ENCODE measurements at regions not wholly inside any gene's neighbourhood (a gene's known extent, or its start where the extent isn't known, plus 50 kb on each side); places are given as distances from the start of the nearest gene placed in this dataset.
"Not testable (repeated sequence)": the region's sequence is repeated elsewhere in the genome, so short reads cannot be mapped to it uniquely, and the experiment has no call there.

DNA sequence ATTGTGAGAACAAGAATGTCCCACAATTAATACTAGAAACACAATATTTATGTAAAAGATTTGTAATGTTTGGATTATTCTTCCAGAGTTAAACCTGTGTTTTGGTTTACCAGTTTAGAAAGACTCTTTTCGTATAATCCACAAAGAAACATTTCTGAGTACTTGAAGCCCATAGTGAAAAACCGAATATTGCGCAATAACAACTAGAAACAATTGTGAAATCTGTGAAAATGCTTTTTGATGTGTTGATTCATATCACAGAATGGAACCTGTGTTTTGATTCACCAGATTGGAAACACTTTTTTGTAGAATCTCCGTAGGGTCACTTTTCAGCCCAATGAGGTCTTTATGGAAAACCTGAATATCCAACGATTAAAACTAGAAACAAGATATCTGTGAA is 386.2 kb downstream of the PRDM9 start:
- no peaks in the 10 kb centered on the region for H3K27me3 ChIP-seq (ENCODE audit: insufficient read depth, poor library complexity, severe bottlenecking)

DNA sequence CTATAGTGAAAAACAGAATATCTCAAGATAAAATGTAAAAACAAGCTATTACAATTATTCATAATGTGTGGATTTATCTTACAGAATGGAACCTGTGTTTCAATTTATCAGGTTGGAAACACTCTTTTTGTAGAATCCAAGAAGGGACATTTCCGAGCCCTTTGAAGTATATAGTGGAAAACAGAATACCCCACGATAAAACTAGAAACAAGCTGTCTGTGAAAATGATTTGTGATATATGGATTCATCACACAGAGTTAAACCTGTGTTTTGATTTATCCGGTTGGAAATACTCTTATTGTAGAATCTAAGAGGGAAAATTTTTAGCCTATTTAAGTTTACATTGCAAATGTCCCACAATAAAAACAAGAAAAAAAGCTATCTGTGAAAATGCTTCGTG is 388.2 kb downstream of the PRDM9 start:
- no peak for DNase-seq (ENCODE audit: low read depth in 1 of 2, low spot score in 1 of 2)
- no peak overlapping the region for H3K27ac ChIP-seq (replicated peaks)
- no peaks in the 10 kb centered on the region for H3K27me3 ChIP-seq (ENCODE audit: insufficient read depth, poor library complexity, severe bottlenecking)
- TF ChIP-seq GABPA (IDR thresholded peaks at IDR 0.05; ENCODE audit: low read depth) (no peak), SPI1 (IDR thresholded peaks at IDR 0.05; ENCODE audit: borderline replicate concordance, low read depth) (no peak), POLR2AphosphoS5 (IDR thresholded peaks at IDR 0.05; ENCODE audit: low read depth) (no peak)
- TF ChIP-seq, protein P1, sequence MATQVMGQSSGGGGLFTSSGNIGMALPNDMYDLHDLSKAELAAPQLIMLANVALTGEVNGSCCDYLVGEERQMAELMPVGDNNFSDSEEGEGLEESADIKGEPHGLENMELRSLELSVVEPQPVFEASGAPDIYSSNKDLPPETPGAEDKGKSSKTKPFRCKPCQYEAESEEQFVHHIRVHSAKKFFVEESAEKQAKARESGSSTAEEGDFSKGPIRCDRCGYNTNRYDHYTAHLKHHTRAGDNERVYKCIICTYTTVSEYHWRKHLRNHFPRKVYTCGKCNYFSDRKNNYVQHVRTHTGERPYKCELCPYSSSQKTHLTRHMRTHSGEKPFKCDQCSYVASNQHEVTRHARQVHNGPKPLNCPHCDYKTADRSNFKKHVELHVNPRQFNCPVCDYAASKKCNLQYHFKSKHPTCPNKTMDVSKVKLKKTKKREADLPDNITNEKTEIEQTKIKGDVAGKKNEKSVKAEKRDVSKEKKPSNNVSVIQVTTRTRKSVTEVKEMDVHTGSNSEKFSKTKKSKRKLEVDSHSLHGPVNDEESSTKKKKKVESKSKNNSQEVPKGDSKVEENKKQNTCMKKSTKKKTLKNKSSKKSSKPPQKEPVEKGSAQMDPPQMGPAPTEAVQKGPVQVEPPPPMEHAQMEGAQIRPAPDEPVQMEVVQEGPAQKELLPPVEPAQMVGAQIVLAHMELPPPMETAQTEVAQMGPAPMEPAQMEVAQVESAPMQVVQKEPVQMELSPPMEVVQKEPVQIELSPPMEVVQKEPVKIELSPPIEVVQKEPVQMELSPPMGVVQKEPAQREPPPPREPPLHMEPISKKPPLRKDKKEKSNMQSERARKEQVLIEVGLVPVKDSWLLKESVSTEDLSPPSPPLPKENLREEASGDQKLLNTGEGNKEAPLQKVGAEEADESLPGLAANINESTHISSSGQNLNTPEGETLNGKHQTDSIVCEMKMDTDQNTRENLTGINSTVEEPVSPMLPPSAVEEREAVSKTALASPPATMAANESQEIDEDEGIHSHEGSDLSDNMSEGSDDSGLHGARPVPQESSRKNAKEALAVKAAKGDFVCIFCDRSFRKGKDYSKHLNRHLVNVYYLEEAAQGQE (IDR thresholded peaks at IDR 0.05; ENCODE audit: insufficient replicate concordance, low read depth), result no peak
- TF ChIP-seq, protein P2, sequence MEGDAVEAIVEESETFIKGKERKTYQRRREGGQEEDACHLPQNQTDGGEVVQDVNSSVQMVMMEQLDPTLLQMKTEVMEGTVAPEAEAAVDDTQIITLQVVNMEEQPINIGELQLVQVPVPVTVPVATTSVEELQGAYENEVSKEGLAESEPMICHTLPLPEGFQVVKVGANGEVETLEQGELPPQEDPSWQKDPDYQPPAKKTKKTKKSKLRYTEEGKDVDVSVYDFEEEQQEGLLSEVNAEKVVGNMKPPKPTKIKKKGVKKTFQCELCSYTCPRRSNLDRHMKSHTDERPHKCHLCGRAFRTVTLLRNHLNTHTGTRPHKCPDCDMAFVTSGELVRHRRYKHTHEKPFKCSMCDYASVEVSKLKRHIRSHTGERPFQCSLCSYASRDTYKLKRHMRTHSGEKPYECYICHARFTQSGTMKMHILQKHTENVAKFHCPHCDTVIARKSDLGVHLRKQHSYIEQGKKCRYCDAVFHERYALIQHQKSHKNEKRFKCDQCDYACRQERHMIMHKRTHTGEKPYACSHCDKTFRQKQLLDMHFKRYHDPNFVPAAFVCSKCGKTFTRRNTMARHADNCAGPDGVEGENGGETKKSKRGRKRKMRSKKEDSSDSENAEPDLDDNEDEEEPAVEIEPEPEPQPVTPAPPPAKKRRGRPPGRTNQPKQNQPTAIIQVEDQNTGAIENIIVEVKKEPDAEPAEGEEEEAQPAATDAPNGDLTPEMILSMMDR (IDR thresholded peaks at IDR 0.05; ENCODE audit: insufficient read depth, low read length), result no peak
- H3K4me3 ChIP-seq (replicated peaks; ENCODE audit: insufficient read depth, low read length), result no peak overlapping the region

More for the DNA sequence above, 386.2 kb downstream of the PRDM9 start:
- no peak for DNase-seq (ENCODE audit: low read depth in 1 of 2, low spot score in 1 of 2)
- TF ChIP-seq, protein P2 (IDR thresholded peaks at IDR 0.05; ENCODE audit: insufficient read depth, low read length), result no peak
- TF ChIP-seq, protein P1 (IDR thresholded peaks at IDR 0.05; ENCODE audit: insufficient replicate concordance, low read depth), result no peak
- TF ChIP-seq GABPA (IDR thresholded peaks at IDR 0.05; ENCODE audit: low read depth) (no peak), POLR2AphosphoS5 (IDR thresholded peaks at IDR 0.05; ENCODE audit: low read depth) (no peak), SPI1 (IDR thresholded peaks at IDR 0.05; ENCODE audit: borderline replicate concordance, low read depth) (no peak)
- no peak overlapping the region for H3K27ac ChIP-seq (replicated peaks)
- H3K4me3 ChIP-seq (replicated peaks; ENCODE audit: insufficient read depth, low read length), result no peak overlapping the region

DNA sequence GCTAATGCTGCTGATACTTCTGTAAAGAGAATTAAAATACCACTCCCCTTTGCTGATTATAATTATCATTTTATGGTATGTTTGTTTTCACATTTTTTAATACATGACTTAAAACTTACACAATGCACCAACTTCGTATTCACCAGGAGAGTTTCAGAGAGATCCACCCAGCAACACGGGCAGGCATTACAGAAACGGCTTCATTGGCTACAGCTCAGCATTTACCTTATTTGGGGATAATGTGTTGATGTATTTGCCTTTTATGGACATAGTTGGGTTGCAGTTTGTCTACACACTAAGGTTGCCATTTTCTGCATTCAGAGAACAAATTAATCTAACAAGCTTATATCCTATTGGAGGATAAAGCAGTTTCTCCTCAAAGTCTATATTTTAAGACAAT is 423.6 kb downstream of the PRDM9 start:
- no peaks in the 10 kb centered on the region for H3K27me3 ChIP-seq (ENCODE audit: insufficient read depth, poor library complexity, severe bottlenecking)
- no peak overlapping the region for H3K4me3 ChIP-seq (replicated peaks; ENCODE audit: insufficient read depth, low read length)

DNA sequence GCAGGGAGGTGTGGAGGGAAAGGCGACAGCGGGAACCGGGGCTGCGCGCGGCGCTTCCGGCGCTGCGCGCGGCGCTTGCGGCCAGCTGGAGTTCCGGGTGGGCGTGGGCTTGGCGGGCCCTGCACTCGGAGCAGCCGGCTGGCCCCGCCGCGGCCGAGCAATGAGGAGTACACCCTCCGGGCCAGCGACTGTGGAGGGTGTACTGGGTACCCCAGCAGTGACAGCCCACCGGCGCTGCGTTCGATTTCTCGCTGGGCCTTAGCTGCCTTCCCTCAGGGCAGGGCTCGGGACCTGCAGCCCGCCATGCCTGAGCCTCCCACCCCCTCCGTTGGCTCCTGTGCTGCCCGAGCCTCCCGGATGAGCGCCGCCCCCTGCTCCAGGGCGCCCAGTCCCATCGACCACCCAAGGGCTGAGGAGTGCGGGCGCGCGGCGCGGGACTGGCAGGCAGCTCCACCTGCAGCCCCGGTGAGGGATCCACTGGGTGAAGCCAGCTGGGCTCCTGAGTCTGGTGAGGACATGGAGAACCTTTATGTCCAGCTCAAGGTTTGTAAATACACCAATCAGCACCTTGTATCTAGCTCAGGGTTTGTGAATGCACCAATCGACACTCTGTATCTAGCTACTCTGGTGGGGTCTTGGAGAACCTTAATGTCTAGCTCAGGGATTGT is 444.0 kb downstream of the PRDM9 start:
- not testable (repeated sequence) for H3K4me3 ChIP-seq (replicated peaks; ENCODE audit: insufficient read depth, low read length); H3K27me3 ChIP-seq (ENCODE audit: insufficient read depth, poor library complexity, severe bottlenecking); H3K27ac ChIP-seq (replicated peaks); DNase-seq (ENCODE audit: low read depth in 1 of 2, low spot score in 1 of 2)

More for the DNA sequence above, 423.6 kb downstream of the PRDM9 start:
- TF ChIP-seq SPI1 (IDR thresholded peaks at IDR 0.05; ENCODE audit: borderline replicate concordance, low read depth) (no peak), GABPA (IDR thresholded peaks at IDR 0.05; ENCODE audit: low read depth) (no peak), POLR2AphosphoS5 (IDR thresholded peaks at IDR 0.05; ENCODE audit: low read depth) (no peak)
- TF ChIP-seq, protein P2 (IDR thresholded peaks at IDR 0.05; ENCODE audit: insufficient read depth, low read length), result no peak
- TF ChIP-seq, protein P1 (IDR thresholded peaks at IDR 0.05; ENCODE audit: insufficient replicate concordance, low read depth), result no peak
- DNase-seq (ENCODE audit: low read depth in 1 of 2, low spot score in 1 of 2), result no peak
- H3K27ac ChIP-seq (replicated peaks), result no peak overlapping the region

Data from HL-60 (cell line).